GM19372 (cell line): ENCODE measurements at regions not wholly inside any gene's neighbourhood (a gene's known extent, or its start where the extent isn't known, plus 50 kb on each side); places are given as distances from the start of the nearest gene placed in this dataset.

Source experiments
- ATAC-seq: cut with Tn5 transposase; IDR thresholded peaks from one replicate; pipeline ENCODE4 v1.9.1; 2021; ENCODE audit warnings: mild to moderate bottlenecking, low read depth, moderate library complexity; ENCODE audit not compliant: unreplicated experiment

GRCh38 chr11:130785380-130786116, 130.7 kb downstream of the SNX19 start:
- ATAC-seq: no peak

GRCh38 chr11:130786586-130786985, 129.7 kb downstream of the SNX19 start:
- ATAC-seq: no peak

GRCh38 chr11:130787092-130787616, 129.1 kb downstream of the SNX19 start:
- no peak for ATAC-seq

GRCh38 chr11:130787973-130788570, 128.2 kb downstream of the SNX19 start:
- ATAC-seq: no peak

- no peak for ATAC-seq
These were observed 127.1 kb downstream of the SNX19 start for GRCh38 chr11:130789056-130789640.

GRCh38 chr11:130790689-130791088, 125.6 kb downstream of the SNX19 start:
- no peak for ATAC-seq

- ATAC-seq: no peak
These were observed 123.5 kb downstream of the SNX19 start for GRCh38 chr11:130792772-130793171.

GRCh38 chr11:130796828-130797227, 119.5 kb downstream of the SNX19 start:
- ATAC-seq: no peak

GRCh38 chr11:130798280-130798679, 118.0 kb downstream of the SNX19 start:
- no peak for ATAC-seq

- ATAC-seq: no peak
These were observed 117.5 kb downstream of the SNX19 start for GRCh38 chr11:130798801-130799200.

- no peak for ATAC-seq
These were observed 114.8 kb downstream of the SNX19 start for GRCh38 chr11:130801333-130802122.

- no peak for ATAC-seq
These were observed 113.7 kb downstream of the SNX19 start for GRCh38 chr11:130802567-130802966.

- ATAC-seq: no peak
These were observed 111.8 kb downstream of the SNX19 start for GRCh38 chr11:130804306-130805076.

- ATAC-seq: no peak
These were observed 109.5 kb downstream of the SNX19 start for GRCh38 chr11:130806746-130807145.

GRCh38 chr11:130808541-130808940, 107.7 kb downstream of the SNX19 start:
- no peak for ATAC-seq

GRCh38 chr11:130813196-130813595, 103.1 kb downstream of the SNX19 start:
- no peak for ATAC-seq

- no peak for ATAC-seq
These were observed 102.6 kb downstream of the SNX19 start for GRCh38 chr11:130813638-130814037.

- no peak for ATAC-seq
These were observed 101.7 kb downstream of the SNX19 start for GRCh38 chr11:130814440-130815096.

GRCh38 chr11:130815097-130815802, 101.0 kb downstream of the SNX19 start:
- ATAC-seq: no peak
